ENCODE measurements at regions not wholly inside any gene's neighbourhood (a gene's known extent, or its start where the extent isn't known, plus 50 kb on each side); places are given as distances from the start of the nearest gene placed in this dataset.

- Histone ChIP-seq H3K27me3 (ENCODE audit: insufficient read depth, poor library complexity, severe bottlenecking) (no peaks in the 10 kb centered on the region), H3K27ac (ENCODE audit: poor library complexity, severe bottlenecking) (no peak overlapping the region), H3K9me3 (ENCODE audit: severe bottlenecking) (no peaks in the 10 kb centered on the region), H3K4me1 (ENCODE audit: insufficient read depth, poor library complexity, severe bottlenecking) (no peaks in the 10 kb centered on the region), H3K36me3 (ENCODE audit: low read depth) (no peaks in the 10 kb centered on the region), H3K4me3 (ENCODE audit: severe bottlenecking) (no peak overlapping the region)
- no peak for TF ChIP-seq CTCF (IDR thresholded peaks at IDR 0.05; ENCODE audit: poor library complexity, severe bottlenecking)
- DNase-seq (ENCODE audit: low spot score) (no peak), ATAC-seq (ENCODE audit: low read depth) (no peak)
Measured at GRCh38 chr3:71973274-71974030, 188.5 kb upstream of the PROK2 start.

GRCh38 chr3:71972031-71972430, 187.1 kb upstream of the PROK2 start:
- Histone ChIP-seq H3K4me3 (ENCODE audit: severe bottlenecking) (no peak overlapping the region), H3K9me3 (ENCODE audit: severe bottlenecking) (no peaks in the 10 kb centered on the region), H3K4me1 (ENCODE audit: insufficient read depth, poor library complexity, severe bottlenecking) (no peaks in the 10 kb centered on the region), H3K27ac (ENCODE audit: poor library complexity, severe bottlenecking) (no peak overlapping the region), H3K27me3 (ENCODE audit: insufficient read depth, poor library complexity, severe bottlenecking) (no peaks in the 10 kb centered on the region), H3K36me3 (ENCODE audit: low read depth) (no peaks in the 10 kb centered on the region)
- ATAC-seq (ENCODE audit: low read depth), result peak; percentile 91
- no peak for DNase-seq (ENCODE audit: low spot score)
- peak; percentile 24 for TF ChIP-seq CTCF (IDR thresholded peaks at IDR 0.05; ENCODE audit: poor library complexity, severe bottlenecking)

GRCh38 chr3:71968544-71968943, 183.6 kb upstream of the PROK2 start:
- H3K36me3 ChIP-seq (ENCODE audit: low read depth), result no peaks in the 10 kb centered on the region
- no peaks in the 10 kb centered on the region for H3K9me3 ChIP-seq (ENCODE audit: severe bottlenecking)
- H3K27ac ChIP-seq (ENCODE audit: poor library complexity, severe bottlenecking), result no peak overlapping the region
- ATAC-seq (ENCODE audit: low read depth) (no peak), DNase-seq (ENCODE audit: low spot score) (no peak)
- no peaks in the 10 kb centered on the region for H3K4me1 ChIP-seq (ENCODE audit: insufficient read depth, poor library complexity, severe bottlenecking)
- no peak overlapping the region for H3K4me3 ChIP-seq (ENCODE audit: severe bottlenecking)
- no peaks in the 10 kb centered on the region for H3K27me3 ChIP-seq (ENCODE audit: insufficient read depth, poor library complexity, severe bottlenecking)
- TF ChIP-seq CTCF (IDR thresholded peaks at IDR 0.05; ENCODE audit: poor library complexity, severe bottlenecking), result no peak

GRCh38 chr3:71966185-71966584, 181.2 kb upstream of the PROK2 start:
- H3K4me1 ChIP-seq (ENCODE audit: insufficient read depth, poor library complexity, severe bottlenecking), result no peaks in the 10 kb centered on the region
- TF ChIP-seq CTCF (IDR thresholded peaks at IDR 0.05; ENCODE audit: poor library complexity, severe bottlenecking), result no peak

GRCh38 chr3:71964170-71964569, 179.2 kb upstream of the PROK2 start:
- Histone ChIP-seq H3K27me3 (ENCODE audit: insufficient read depth, poor library complexity, severe bottlenecking) (no peaks in the 10 kb centered on the region), H3K9me3 (ENCODE audit: severe bottlenecking) (no peaks in the 10 kb centered on the region), H3K4me1 (ENCODE audit: insufficient read depth, poor library complexity, severe bottlenecking) (no peaks in the 10 kb centered on the region), H3K4me3 (ENCODE audit: severe bottlenecking) (no peak overlapping the region), H3K27ac (ENCODE audit: poor library complexity, severe bottlenecking) (no peak overlapping the region), H3K36me3 (ENCODE audit: low read depth) (no peaks in the 10 kb centered on the region)
- TF ChIP-seq CTCF (IDR thresholded peaks at IDR 0.05; ENCODE audit: poor library complexity, severe bottlenecking), result no peak
- DNase-seq (ENCODE audit: low spot score) (no peak), ATAC-seq (ENCODE audit: low read depth) (no peak)

More at GRCh38 chr3:71966185-71966584, 181.2 kb upstream of the PROK2 start:
- Histone ChIP-seq H3K4me3 (ENCODE audit: severe bottlenecking) (no peak overlapping the region), H3K27ac (ENCODE audit: poor library complexity, severe bottlenecking) (no peak overlapping the region), H3K9me3 (ENCODE audit: severe bottlenecking) (no peaks in the 10 kb centered on the region), H3K27me3 (ENCODE audit: insufficient read depth, poor library complexity, severe bottlenecking) (no peaks in the 10 kb centered on the region), H3K36me3 (ENCODE audit: low read depth) (no peaks in the 10 kb centered on the region)
- ATAC-seq (ENCODE audit: low read depth), result no peak
- DNase-seq (ENCODE audit: low spot score), result no peak
